ENCODE measurements at regions not wholly inside any gene's neighbourhood (a gene's known extent, or its start where the extent isn't known, plus 50 kb on each side); places are given as distances from the start of the nearest gene placed in this dataset.

- no peaks in the 10 kb centered on the region for H3K9me3 ChIP-seq
- no peaks in the 10 kb centered on the region for H3K4me1 ChIP-seq
- no peak overlapping the region for H3K4me3 ChIP-seq
- ATAC-seq (no peak), DNase-seq (no peak)
- H3K36me3 ChIP-seq: no peaks in the 10 kb centered on the region
- H3K27me3 ChIP-seq: no peaks in the 10 kb centered on the region
- 84 to 87% methylated on average over 3 of the region's 3 CpGs for WGBS, 2 donors
- no peak overlapping the region for H3K27ac ChIP-seq
- TF ChIP-seq CTCF (IDR thresholded peaks at IDR 0.05): no peak
- intact Hi-C loops (cut with DNase I): no loop called here
Measured at GRCh38 chr9:28926306-28926705, 1353.0 kb upstream of the C9orf72 start.

- Histone ChIP-seq H3K9me3 (no peaks in the 10 kb centered on the region), H3K4me1 (no peaks in the 10 kb centered on the region), H3K36me3 (no peaks in the 10 kb centered on the region), H3K27ac (no peak overlapping the region), H3K4me3 (no peak overlapping the region), H3K27me3 (no peaks in the 10 kb centered on the region)
- intact Hi-C loops (cut with DNase I): no loop called here
- TF ChIP-seq CTCF (IDR thresholded peaks at IDR 0.05): no peak
- WGBS, 2 donors: 83 to 92% methylated on average over 1 of the region's 1 CpG
- DNase-seq (no peak), ATAC-seq (no peak)
Measured at GRCh38 chr9:28927691-28928090, 1354.4 kb upstream of the C9orf72 start.

- DNase-seq (no peak), ATAC-seq (no peak)
- intact Hi-C loops (cut with DNase I): no loop called here
- no peak for TF ChIP-seq CTCF (IDR thresholded peaks at IDR 0.05)
- H3K4me3 ChIP-seq: no peak overlapping the region
- 92 to 93% methylated on average over 3 of the region's 3 CpGs for WGBS, 2 donors
- no peaks in the 10 kb centered on the region for H3K9me3 ChIP-seq
- no peaks in the 10 kb centered on the region for H3K36me3 ChIP-seq
- H3K27me3 ChIP-seq: no peaks in the 10 kb centered on the region
- H3K4me1 ChIP-seq: no peaks in the 10 kb centered on the region
- no peak overlapping the region for H3K27ac ChIP-seq
Measured at GRCh38 chr9:28929433-28929832, 1356.2 kb upstream of the C9orf72 start.

- no peak for ATAC-seq
- Histone ChIP-seq H3K27ac (no peak overlapping the region), H3K27me3 (no peaks in the 10 kb centered on the region), H3K4me1 (no peaks in the 10 kb centered on the region), H3K9me3 (no peaks in the 10 kb centered on the region), H3K36me3 (no peaks in the 10 kb centered on the region), H3K4me3 (no peak overlapping the region)
- DNase-seq: no peak
- intact Hi-C loops (cut with DNase I): no loop called here
- 79 to 84% methylated on average over 3 of the region's 3 CpGs for WGBS, 2 donors
- TF ChIP-seq CTCF (IDR thresholded peaks at IDR 0.05): no peak
Measured at GRCh38 chr9:28930766-28931165, 1357.5 kb upstream of the C9orf72 start.

- H3K4me1 ChIP-seq: no peaks in the 10 kb centered on the region
- intact Hi-C loops (cut with DNase I): no loop called here
- no peak overlapping the region for H3K4me3 ChIP-seq
- no peaks in the 10 kb centered on the region for H3K27me3 ChIP-seq
- H3K9me3 ChIP-seq: no peaks in the 10 kb centered on the region
- DNase-seq: no peak
- H3K27ac ChIP-seq: no peak overlapping the region
- TF ChIP-seq CTCF (IDR thresholded peaks at IDR 0.05): no peak
- no peak for ATAC-seq
- H3K36me3 ChIP-seq: no peaks in the 10 kb centered on the region
Measured at GRCh38 chr9:28934111-28934510, 1360.8 kb upstream of the C9orf72 start.
